RWPE2 (cell line): ENCODE measurements at regions not wholly inside any gene's neighbourhood (a gene's known extent, or its start where the extent isn't known, plus 50 kb on each side); places are given as distances from the start of the nearest gene placed in this dataset.

Experiments used
- ATAC-seq: fragments of 200-7000 bp; cut with Tn5 transposase; 3 replicates; pipeline ENCODE4 v1.9.1; 2021; ENCODE audit warnings: low read depth
- DNase-seq: peaks from one replicate; pipeline ENCODE4 v3.0.0-alpha.2; 2020; ENCODE audit warnings: low spot score
- H3K27ac ChIP-seq: fragments of 450-650 bp; 2 replicates; pipeline ENCODE4 v1.5.1; 2017; ENCODE audit warnings: mild to moderate bottlenecking; ENCODE audit not compliant: poor library complexity, severe bottlenecking
- H3K27me3 ChIP-seq: fragments of 250-450 bp; sonication (Bioruptor Pico); 2 replicates; pipeline ENCODE4 v1.5.1; 2021; ENCODE audit warnings: mild to moderate bottlenecking, moderate library complexity; ENCODE audit not compliant: insufficient read depth, poor library complexity, severe bottlenecking
- H3K36me3 ChIP-seq: fragments of 250-450 bp; sonication (Bioruptor Pico); 2 replicates; pipeline ENCODE4 v1.5.1; 2020; ENCODE audit warnings: low read depth, mild to moderate bottlenecking, moderate library complexity
- H3K4me1 ChIP-seq: fragments of 250-450 bp; sonication (Bioruptor Pico); 2 replicates; pipeline ENCODE4 v1.5.1; 2021; ENCODE audit warnings: mild to moderate bottlenecking, moderate library complexity; ENCODE audit not compliant: insufficient read depth, poor library complexity, severe bottlenecking
- H3K4me3 ChIP-seq: fragments of 250-450 bp; sonication (Bioruptor Pico); 2 replicates; pipeline ENCODE4 v1.5.1; 2021; ENCODE audit warnings: mild to moderate bottlenecking, moderate library complexity; ENCODE audit not compliant: severe bottlenecking
- H3K9me3 ChIP-seq: fragments of 250-450 bp; sonication (Bioruptor Pico); 2 replicates; pipeline ENCODE4 v1.5.1; 2021; ENCODE audit warnings: mild to moderate bottlenecking, moderate library complexity; ENCODE audit not compliant: severe bottlenecking
- CTCF ChIP-seq: fragments of 450-650 bp; IDR thresholded peaks from one replicate; pipeline ENCODE4 v1.5.1; 2017; ENCODE audit warnings: mild to moderate bottlenecking, moderate library complexity; ENCODE audit not compliant: poor library complexity, severe bottlenecking

GRCh38 chr13:63351533-63351932 is 1935.9 kb upstream of the PCDH20 start:
- no peak overlapping the region for H3K4me3 ChIP-seq
- no peak for TF ChIP-seq CTCF
- no peaks in the 10 kb centered on the region for H3K9me3 ChIP-seq
- ATAC-seq, result no peak
- H3K27ac ChIP-seq, result no peak overlapping the region
- no peaks in the 10 kb centered on the region for H3K36me3 ChIP-seq
- no peaks in the 10 kb centered on the region for H3K4me1 ChIP-seq
- H3K27me3 ChIP-seq, result no peaks in the 10 kb centered on the region
- DNase-seq, result no peak

GRCh38 chr13:63351081-63351480 is 1935.4 kb upstream of the PCDH20 start:
- no peak for TF ChIP-seq CTCF
- no peaks in the 10 kb centered on the region for H3K27me3 ChIP-seq
- H3K27ac ChIP-seq, result no peak overlapping the region
- H3K4me3 ChIP-seq, result no peak overlapping the region
- ATAC-seq (no peak), DNase-seq (no peak)
- H3K36me3 ChIP-seq, result no peaks in the 10 kb centered on the region
- no peaks in the 10 kb centered on the region for H3K9me3 ChIP-seq
- H3K4me1 ChIP-seq, result no peaks in the 10 kb centered on the region

GRCh38 chr13:63345835-63346234 is 1930.2 kb upstream of the PCDH20 start:
- Histone ChIP-seq H3K36me3 (no peaks in the 10 kb centered on the region), H3K4me1 (no peaks in the 10 kb centered on the region), H3K4me3 (no peak overlapping the region), H3K27ac (no peak overlapping the region), H3K9me3 (no peaks in the 10 kb centered on the region), H3K27me3 (no peaks in the 10 kb centered on the region)
- TF ChIP-seq CTCF, result no peak
- ATAC-seq (no peak), DNase-seq (no peak)

GRCh38 chr13:63344711-63345110 is 1929.1 kb upstream of the PCDH20 start:
- H3K4me1 ChIP-seq, result no peaks in the 10 kb centered on the region
- DNase-seq (no peak), ATAC-seq (no peak)

GRCh38 chr13:63337921-63338320 is 1922.3 kb upstream of the PCDH20 start:
- H3K36me3 ChIP-seq, result no peaks in the 10 kb centered on the region
- no peak overlapping the region for H3K4me3 ChIP-seq
- ATAC-seq (no peak), DNase-seq (no peak)
- no peaks in the 10 kb centered on the region for H3K4me1 ChIP-seq
- H3K27me3 ChIP-seq, result no peaks in the 10 kb centered on the region
- TF ChIP-seq CTCF, result no peak
- H3K27ac ChIP-seq, result no peak overlapping the region
- no peaks in the 10 kb centered on the region for H3K9me3 ChIP-seq

More at GRCh38 chr13:63344711-63345110, 1929.1 kb upstream of the PCDH20 start:
- no peaks in the 10 kb centered on the region for H3K9me3 ChIP-seq
- H3K36me3 ChIP-seq, result no peaks in the 10 kb centered on the region
- no peak overlapping the region for H3K4me3 ChIP-seq
- no peak overlapping the region for H3K27ac ChIP-seq
- TF ChIP-seq CTCF, result no peak
- H3K27me3 ChIP-seq, result no peaks in the 10 kb centered on the region
